ENCODE measurements at regions not wholly inside any gene's neighbourhood (a gene's known extent, or its start where the extent isn't known, plus 50 kb on each side); places are given as distances from the start of the nearest gene placed in this dataset.
"Not testable (repeated sequence)": the region's sequence is repeated elsewhere in the genome, so short reads cannot be mapped to it uniquely, and the experiment has no call there.

DNA sequence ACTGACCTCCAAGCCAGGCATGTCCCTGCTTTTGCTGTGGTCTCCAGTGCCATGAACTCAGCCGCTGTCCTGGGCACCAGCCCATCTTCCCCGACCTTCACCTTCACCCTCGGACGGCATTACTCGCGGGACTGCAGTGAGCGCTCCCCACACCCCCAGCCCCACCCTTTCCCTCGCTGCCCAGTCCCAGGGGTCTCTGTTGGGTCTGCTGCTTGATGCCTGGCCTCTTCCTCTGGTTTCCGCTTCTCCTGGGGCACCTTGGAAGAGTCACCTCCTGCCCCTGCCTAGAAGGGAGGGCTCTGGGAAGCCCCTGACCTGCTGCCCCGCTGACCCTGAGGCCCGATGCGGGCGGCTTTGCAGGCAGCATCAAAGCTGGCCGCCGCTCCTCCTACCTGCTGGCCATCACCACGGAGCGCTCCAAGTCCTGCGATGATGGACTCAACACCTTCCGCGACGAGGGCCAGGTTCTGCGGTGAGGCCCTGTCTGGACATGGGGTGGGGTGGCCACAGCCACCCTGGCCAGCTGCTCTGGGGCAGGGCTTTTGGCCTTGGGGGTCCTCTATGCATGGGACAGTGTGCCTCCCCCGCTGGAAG is 102.3 kb downstream of the ZNF267 start:
- in situ Hi-C loops (cut with MboI; ENCODE audit: low pct_unique_long_range_greater_than_20kb, low sequenced_read_pairs, unreplicated experiment); DNase-seq (ENCODE audit: low spot score): not testable (repeated sequence)

DNA sequence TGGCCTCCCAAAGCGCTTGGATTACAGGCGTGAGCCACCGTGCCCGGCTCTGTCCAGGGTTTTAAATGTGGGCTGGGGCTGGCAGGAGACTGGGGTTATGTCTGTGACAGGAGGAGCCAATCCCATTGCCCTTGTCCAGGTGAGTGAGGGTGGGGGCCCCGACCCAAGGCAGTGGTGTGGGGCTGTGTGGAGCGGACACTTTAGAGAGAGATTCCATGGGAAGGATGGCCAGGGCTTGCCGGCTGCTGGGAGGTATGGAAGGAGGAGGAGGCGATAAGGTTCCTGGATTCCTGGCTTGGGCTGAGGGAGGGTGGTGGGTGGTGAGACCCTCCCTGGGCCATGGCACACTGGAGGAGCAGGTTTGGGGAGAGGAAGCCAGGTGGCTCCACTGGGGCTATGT is 104.9 kb downstream of the ZNF267 start:
- in situ Hi-C loops (cut with MboI; ENCODE audit: low pct_unique_long_range_greater_than_20kb, low sequenced_read_pairs, unreplicated experiment); DNase-seq (ENCODE audit: low spot score): not testable (repeated sequence)

DNA sequence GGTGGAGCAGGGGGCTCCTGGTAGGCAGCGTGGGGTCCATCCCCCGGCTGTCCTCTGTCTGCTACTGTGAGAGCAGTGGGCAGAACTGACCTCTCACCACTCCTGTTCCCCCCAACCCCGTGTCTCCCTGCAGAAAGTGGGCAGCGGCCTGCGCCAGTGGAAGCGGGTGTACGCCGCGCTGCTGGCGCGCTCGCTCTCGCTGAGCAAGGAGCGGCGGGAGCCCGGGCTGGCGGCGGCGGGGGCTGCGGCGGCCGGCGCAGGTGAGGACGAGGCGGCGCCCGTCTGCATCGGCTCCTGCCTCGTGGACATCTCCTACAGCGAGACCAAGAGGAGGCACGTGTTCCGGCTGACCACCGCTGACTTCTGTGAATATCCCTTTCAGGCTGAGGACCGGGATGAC is 108.1 kb downstream of the ZNF267 start:
- in situ Hi-C loops (cut with MboI; ENCODE audit: low pct_unique_long_range_greater_than_20kb, low sequenced_read_pairs, unreplicated experiment); DNase-seq (ENCODE audit: low spot score): not testable (repeated sequence)

DNA sequence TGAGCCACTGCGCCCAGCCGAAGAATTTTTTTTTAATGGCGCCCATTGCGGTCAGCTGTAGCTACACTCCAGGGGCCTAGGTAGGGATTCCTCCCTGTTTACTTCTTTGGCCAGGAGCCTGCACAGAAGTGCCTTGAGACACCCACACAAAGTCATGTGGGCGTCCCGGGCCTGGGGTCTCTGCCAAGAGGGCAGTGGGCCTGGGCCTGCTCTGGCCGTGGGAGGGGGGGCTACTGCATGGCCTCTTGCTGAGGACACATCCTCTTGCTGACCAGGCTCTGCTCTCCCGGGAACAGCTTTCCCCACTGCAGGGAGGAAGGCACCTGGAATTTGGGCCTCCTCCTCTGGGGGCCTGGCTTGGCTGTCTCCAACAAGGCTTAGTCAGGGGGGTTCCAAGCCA is 109.4 kb downstream of the ZNF267 start:
- peak; percentile 0 for DNase-seq (ENCODE audit: low spot score)
- in situ Hi-C loops (cut with MboI; ENCODE audit: low pct_unique_long_range_greater_than_20kb, low sequenced_read_pairs, unreplicated experiment) = not testable (repeated sequence)

DNA sequence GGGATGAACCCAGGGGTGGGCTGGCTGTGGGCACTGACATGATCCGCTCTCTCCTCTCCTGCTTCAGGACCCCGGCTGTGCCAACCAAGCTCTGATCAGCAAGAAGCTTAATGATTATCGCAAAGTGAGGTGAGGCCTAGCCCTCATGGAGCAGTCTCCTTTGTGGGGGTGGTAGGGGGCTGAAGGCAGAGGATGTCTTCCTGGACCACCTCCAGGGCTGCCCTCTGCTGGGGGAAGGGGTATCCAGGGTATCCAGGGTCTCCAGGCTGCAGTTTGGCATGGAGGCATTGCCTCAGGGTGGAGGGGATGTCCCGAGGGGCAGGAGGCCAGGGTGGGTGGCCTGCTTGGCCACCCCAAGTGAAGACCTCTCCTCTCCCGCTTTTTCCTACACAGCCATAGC is 110.1 kb downstream of the ZNF267 start:
- in situ Hi-C loops (cut with MboI; ENCODE audit: low pct_unique_long_range_greater_than_20kb, low sequenced_read_pairs, unreplicated experiment); DNase-seq (ENCODE audit: low spot score): not testable (repeated sequence)

DNA sequence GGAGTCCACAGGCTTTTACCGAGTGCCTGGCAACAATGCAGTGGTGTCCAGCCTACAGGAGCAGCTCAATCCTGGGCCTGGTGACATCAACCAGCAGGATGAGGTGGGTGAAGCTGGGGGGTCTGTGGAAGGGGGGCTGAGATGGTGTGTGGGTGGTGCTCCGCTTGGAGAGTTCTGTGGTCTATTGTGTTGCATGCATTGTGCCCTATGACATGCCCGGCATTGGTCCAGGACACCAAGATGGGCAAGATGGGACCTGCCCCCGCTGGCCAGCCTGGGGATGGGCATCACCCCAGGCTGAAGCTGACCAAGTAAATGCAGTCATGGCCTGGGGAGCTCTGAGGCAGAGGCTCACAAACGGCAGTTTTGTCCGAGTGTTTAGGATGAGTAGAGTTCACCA is 113.3 kb downstream of the ZNF267 start:
- in situ Hi-C loops (cut with MboI; ENCODE audit: low pct_unique_long_range_greater_than_20kb, low sequenced_read_pairs, unreplicated experiment); DNase-seq (ENCODE audit: low spot score): not testable (repeated sequence)

DNA sequence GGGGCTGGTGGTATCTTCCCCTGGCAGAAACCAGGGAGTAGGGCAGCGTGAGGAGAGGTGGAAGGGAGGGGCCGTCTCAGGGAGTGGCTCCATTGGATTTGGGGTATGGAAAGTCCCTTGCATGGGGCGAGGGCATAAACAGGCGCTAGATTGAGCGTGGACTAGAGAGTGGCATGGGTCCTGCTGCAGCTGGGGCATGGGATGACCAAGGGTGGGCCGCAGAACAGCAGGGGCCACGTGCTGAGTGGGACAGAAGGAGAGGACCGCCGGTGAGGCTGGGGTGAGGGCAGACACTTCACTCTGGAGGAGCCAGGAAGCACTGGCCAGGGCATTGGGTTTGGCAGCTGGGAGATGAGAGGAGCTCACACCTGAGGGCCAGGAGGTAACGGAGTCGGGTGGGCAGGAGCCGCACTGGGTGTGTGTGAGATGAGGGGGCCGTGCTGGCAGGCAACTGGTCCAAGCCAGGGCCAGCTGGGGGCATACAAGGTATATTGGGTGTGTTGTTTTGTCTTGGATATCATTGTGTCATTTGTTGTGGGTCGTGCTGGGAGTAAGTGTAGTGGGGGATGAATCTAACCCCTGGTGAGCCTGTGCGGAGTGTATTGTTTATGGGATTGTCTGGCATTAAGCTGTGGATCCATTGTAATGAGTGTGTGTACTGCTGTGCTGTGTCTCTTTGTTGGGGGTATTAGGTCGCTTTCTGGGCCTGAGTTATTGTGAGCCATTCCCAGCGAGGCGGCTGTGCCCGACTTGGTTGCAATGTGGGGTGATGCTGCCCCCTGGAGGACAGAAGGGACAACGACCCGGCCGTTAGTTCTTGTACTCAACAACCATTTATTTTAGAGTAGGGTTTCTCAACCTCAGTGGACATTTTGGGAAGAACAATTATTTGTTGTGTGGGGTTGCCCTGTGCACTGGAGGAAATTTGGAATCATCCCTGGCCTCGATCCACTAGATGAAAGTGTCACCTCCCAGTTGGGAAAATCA is 115.3 kb downstream of the ZNF267 start:
- DNase-seq (ENCODE audit: low spot score); in situ Hi-C loops (cut with MboI; ENCODE audit: low pct_unique_long_range_greater_than_20kb, low sequenced_read_pairs, unreplicated experiment): not testable (repeated sequence)

DNA sequence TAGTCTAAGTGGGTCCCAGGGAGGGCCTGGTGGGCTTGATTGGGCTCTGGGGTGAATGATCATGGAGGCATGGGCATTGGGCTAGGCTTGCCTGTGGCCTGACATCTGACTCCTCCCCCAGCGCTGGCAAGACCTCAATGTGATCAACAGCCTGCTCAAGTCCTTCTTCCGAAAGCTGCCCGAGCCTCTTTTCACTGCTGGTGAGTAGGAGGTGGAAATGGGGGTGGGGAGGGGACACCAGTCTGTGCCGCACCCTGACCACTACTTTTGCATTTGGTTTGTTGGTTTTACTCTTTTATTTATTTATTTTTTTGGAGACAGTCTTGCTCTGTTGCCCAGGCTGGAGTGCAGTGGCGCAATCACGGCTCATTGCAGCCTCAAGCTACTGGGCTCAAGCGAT is 116.7 kb downstream of the ZNF267 start:
- in situ Hi-C loops (cut with MboI; ENCODE audit: low pct_unique_long_range_greater_than_20kb, low sequenced_read_pairs, unreplicated experiment); DNase-seq (ENCODE audit: low spot score): not testable (repeated sequence)

DNA sequence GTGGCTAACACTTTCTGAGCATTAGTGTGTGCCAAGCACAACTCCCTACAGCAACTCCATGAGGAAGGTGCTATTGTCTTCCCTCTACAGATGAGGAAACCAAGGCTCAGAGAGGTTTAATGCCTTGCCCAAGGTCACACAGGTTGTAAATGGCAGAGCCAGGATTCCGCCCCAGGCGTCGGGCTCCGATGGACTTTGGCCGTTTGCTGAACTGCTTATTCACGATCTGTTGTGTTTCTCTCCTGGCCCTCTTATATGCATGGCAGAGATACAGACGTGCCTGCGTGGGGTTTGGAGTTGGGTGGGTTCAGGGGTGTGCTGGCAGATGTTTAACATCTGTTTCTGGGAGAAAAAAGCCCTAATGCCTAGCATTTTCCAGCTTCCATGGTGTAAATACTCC is 117.4 kb downstream of the ZNF267 start:
- in situ Hi-C loops (cut with MboI; ENCODE audit: low pct_unique_long_range_greater_than_20kb, low sequenced_read_pairs, unreplicated experiment); DNase-seq (ENCODE audit: low spot score): not testable (repeated sequence)

DNA sequence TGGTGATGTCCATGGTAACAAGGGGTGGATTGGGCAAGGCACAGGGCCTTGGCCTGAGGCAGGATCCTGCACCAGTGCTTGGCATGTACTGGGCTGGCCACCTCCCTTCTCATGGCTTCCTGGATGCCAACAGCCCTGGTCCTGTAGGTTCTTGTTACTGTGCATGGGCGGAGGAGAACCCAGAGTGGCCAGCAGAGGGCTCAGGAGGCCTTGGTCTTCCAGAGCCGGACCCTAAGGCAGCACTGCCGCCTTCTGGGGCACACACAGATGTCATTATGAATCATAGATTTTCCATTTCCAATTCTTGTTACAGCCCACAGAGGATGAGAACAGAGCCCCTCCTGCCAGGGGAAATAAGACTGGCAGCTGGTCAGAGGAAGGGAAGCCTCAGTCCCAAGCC is 122.7 kb downstream of the ZNF267 start:
- TF ChIP-seq, protein P1, sequence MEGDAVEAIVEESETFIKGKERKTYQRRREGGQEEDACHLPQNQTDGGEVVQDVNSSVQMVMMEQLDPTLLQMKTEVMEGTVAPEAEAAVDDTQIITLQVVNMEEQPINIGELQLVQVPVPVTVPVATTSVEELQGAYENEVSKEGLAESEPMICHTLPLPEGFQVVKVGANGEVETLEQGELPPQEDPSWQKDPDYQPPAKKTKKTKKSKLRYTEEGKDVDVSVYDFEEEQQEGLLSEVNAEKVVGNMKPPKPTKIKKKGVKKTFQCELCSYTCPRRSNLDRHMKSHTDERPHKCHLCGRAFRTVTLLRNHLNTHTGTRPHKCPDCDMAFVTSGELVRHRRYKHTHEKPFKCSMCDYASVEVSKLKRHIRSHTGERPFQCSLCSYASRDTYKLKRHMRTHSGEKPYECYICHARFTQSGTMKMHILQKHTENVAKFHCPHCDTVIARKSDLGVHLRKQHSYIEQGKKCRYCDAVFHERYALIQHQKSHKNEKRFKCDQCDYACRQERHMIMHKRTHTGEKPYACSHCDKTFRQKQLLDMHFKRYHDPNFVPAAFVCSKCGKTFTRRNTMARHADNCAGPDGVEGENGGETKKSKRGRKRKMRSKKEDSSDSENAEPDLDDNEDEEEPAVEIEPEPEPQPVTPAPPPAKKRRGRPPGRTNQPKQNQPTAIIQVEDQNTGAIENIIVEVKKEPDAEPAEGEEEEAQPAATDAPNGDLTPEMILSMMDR (IDR thresholded peaks at IDR 0.05; ENCODE audit: extremely low read depth, insufficient read depth, missing control alignments) = peak; percentile 10
- DNase-seq (ENCODE audit: low spot score); in situ Hi-C loops (cut with MboI; ENCODE audit: low pct_unique_long_range_greater_than_20kb, low sequenced_read_pairs, unreplicated experiment): not testable (repeated sequence)

DNA sequence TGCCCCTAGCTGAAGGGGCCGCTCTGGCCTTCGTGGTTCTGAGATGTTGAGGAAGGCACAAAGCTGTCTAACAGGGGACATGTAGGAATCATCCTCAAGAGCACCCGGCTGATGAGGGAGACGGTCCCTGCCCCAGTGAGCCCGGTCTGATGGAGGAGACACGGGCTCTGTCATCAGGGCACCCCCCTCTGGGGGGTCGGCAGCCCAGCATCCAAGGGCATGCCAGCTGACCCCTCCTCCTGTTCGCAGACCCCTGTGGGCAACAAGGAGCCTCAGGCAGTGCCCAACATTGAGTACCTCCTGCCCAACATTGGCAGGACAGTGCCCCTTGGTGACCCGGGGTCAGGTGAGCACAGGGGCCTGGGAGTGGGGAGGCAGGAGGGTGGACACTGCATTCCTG is 128.9 kb downstream of the ZNF267 start:
- in situ Hi-C loops (cut with MboI; ENCODE audit: low pct_unique_long_range_greater_than_20kb, low sequenced_read_pairs, unreplicated experiment) = not testable (repeated sequence)

DNA sequence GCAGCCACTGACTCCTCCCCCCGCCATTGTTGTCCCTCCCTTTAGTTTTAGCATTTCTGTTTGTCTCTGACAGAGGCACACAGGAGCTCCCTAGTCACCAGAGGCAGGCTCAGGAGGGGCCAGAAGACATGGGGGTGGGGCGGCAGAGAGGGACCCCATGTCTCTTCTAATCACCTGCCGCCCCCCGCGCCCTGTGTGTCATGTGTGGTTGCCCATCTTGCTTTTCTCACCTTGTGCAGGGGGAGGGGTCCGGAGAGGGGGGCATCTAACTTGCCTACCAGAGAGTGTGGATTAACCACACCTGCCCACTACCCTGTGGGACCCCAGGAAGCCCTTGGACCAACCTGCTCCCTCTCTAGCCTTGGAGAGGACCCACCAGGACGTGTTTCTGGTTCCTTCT is 130.2 kb downstream of the ZNF267 start:
- DNase-seq (ENCODE audit: low spot score) = peak; percentile 1
- in situ Hi-C loops (cut with MboI; ENCODE audit: low pct_unique_long_range_greater_than_20kb, low sequenced_read_pairs, unreplicated experiment) = not testable (repeated sequence)

More for the DNA sequence above, 128.9 kb downstream of the ZNF267 start:
- not testable (repeated sequence) for DNase-seq (ENCODE audit: low spot score)

DNA sequence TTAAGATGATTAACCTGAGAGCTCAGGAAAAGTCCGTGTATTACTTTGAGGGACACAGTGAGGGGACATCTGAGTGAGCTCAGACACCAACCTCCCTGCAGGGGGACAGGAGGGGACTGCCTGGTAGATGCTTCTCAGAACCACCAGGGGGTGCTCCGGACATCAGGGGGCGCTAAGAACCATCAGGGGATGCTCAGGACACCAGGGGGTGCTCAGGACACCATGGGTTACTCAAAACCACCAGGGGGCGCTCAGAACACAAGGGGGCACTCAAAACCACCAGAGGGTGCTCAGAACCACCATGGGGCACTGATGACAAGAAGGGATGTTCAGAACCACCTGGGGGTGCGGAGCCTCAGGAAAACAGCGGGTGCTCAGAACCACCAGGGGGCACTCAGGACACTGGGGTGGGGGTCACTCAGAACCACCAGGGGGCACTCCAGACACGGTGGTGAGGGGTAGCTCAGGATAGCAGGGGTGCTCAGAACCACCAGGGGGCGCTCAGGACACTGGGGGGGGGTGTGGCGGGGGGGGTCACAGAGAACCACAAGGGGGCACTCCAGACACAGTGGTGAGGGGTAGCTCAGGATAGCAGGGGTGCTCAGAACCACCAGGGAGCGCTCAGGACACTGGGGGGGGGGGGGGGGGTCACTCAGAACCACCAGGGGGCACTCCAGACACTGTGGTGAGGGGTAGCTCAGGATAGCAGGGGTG is 165.3 kb downstream of the ZNF267 start:
- not testable (repeated sequence) for DNase-seq (ENCODE audit: low spot score)

DNA sequence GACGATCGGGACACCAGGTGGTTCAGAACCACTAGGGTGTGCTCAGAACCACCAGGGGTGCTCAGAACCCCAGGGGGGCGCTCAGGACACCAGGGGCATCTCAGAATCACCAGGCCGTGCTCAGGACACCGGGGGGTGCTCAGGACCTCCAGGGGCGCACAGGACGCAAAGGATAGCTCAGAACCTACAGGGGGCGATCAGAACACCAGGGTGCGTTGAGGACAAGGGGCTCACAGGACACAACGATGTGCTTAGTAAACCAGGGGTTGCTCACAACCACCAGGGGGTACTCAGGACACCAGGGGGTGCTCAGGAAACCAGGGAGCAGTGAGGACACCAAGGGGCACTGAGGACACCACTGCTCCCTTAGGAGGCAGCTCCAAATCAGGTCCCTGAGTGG is 166.3 kb downstream of the ZNF267 start:
- in situ Hi-C loops (cut with MboI; ENCODE audit: low pct_unique_long_range_greater_than_20kb, low sequenced_read_pairs, unreplicated experiment); DNase-seq (ENCODE audit: low spot score): not testable (repeated sequence)

More for the DNA sequence above, 165.3 kb downstream of the ZNF267 start:
- in situ Hi-C loops (cut with MboI; ENCODE audit: low pct_unique_long_range_greater_than_20kb, low sequenced_read_pairs, unreplicated experiment) = not testable (repeated sequence)

DNA sequence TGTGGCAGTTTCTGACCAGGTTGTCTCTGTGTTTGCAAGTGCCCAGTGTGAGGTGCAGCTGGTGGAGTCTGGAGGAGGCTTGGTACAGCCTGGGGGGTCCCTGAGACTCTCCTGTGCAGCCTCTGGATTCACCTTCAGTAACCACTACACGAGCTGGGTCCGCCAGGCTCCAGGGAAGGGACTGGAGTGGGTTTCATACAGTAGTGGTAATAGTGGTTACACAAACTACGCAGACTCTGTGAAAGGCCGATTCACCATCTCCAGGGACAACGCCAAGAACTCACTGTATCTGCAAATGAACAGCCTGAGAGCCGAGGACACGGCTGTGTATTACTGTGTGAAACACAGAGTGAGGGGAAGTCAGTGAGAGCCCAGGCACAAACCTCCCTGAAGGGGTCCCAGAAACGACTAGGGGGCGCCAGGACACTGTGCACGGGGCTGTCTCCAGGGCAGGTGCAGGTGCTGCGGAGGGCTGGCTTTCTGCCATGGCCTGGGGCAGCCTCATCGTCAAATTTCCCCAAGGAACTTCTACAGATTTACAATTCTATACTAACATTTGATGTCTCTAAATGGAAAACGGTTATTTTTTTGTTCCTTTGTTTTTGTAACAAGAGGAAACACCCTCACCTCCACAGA is 187.0 kb upstream of the TP53TG3D start:
- DNase-seq (ENCODE audit: low spot score); in situ Hi-C loops (cut with MboI; ENCODE audit: low pct_unique_long_range_greater_than_20kb, low sequenced_read_pairs, unreplicated experiment): not testable (repeated sequence)

DNA sequence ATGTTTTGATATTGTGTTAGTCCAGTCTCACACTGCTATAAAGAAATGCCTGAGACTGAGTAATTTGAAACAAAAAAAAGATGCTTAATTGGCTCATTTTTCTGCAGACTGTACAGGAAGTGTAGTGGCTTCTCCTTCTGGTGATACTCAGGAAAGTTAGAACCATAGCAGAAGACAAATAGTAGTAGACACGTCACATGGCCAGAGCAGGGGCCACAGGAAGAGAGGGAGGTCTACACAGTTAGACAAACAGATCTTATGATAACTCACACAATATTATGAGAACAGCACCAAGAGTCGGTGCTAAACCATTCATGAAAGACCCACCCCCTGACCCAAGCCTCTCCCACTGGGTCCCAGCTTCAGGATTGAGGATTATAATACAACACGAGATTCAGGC is 181.5 kb upstream of the TP53TG3D start:
- DNase-seq (ENCODE audit: low spot score); in situ Hi-C loops (cut with MboI; ENCODE audit: low pct_unique_long_range_greater_than_20kb, low sequenced_read_pairs, unreplicated experiment): not testable (repeated sequence)

All from GM13977 (cell line).